ENCODE measurements at regions not wholly inside any gene's neighbourhood (a gene's known extent, or its start where the extent isn't known, plus 50 kb on each side); places are given as distances from the start of the nearest gene placed in this dataset.

DNA sequence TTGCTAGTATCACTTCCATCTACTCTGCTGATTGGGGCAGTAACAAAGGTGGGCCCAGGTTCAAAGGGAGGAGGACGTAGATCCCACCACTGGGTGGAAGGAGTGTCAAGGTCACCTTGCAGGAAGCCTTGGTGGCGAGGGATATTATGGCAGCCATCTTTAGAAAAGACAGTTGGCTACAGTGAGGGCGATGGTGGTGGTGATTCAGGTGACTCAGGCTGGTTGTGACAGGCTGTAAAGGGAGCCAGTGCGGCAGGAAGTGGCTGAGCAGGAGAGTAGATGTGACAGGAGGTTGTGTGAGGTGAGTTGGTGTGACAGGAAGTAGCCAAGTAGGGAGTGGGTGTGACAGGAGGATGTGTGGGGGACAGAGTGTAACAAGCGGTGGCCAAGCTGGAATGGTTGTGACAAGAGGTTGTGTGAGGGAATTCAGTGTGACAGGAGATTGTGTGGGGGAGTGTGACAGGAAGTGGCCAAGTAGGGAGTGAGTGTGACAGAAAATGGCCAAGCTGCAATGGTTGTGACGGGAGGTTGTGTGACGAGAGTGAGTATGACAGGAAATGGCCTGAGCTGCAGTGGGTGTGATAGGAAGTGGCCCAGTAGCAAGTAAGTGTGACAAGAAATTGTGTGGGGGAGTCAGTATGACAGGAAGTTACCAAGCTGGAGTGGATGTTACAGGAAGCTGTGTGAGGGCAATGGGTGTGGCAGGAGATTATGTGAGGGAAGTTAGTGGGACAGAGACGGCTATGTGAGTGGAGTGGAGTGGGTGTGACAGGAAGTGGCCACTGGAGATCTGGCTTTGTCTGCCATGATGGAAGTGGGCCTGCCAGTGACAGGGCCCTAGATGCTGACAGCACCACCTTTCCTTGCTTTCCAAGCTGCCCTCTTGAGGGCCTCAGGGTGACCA is 136.5 kb upstream of the MYL2 start:
- DNase-seq (ENCODE audit: extremely low read depth, low read depth), result no peak
- H3K4me3 ChIP-seq (replicated peaks; ENCODE audit: low read depth, low read length), result no peak overlapping the region
- TF ChIP-seq, protein P1, sequence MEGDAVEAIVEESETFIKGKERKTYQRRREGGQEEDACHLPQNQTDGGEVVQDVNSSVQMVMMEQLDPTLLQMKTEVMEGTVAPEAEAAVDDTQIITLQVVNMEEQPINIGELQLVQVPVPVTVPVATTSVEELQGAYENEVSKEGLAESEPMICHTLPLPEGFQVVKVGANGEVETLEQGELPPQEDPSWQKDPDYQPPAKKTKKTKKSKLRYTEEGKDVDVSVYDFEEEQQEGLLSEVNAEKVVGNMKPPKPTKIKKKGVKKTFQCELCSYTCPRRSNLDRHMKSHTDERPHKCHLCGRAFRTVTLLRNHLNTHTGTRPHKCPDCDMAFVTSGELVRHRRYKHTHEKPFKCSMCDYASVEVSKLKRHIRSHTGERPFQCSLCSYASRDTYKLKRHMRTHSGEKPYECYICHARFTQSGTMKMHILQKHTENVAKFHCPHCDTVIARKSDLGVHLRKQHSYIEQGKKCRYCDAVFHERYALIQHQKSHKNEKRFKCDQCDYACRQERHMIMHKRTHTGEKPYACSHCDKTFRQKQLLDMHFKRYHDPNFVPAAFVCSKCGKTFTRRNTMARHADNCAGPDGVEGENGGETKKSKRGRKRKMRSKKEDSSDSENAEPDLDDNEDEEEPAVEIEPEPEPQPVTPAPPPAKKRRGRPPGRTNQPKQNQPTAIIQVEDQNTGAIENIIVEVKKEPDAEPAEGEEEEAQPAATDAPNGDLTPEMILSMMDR (IDR thresholded peaks at IDR 0.05; ENCODE audit: low read depth, low read length, missing control alignments), result no peak

DNA sequence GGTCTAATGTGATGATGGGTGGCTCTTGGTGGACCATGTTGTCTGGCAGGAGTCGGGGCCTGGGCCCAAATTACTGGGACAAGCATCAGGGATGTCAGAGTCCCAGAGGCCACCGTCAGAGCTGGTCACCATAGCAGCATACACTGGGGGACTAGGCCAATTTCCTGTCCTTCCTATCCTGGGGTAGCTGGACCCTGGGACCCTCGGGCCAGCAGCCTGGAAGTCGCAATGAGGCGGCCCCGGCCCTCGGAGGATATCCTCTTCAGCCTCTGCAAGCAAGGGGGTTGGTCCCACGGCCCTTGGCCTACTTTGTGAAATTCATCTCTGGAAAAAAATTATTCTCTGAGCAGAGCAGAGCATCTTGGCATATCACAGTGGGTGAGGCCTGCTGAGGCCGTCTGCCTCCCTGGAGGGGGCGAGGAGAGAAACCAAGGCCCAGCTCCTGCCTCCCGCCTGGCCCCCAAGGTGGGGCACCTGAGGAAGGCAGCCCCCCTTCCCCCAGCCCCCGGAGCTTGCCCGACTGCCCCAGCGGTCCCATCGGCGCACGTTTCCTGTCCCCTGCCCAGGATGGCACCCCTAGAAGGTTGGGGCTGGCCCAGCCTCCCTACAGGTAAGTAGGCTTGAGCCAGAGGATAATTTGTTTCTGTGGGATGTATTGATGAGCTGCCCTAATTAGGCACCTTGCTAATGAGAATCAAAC is 135.0 kb upstream of the MYL2 start:
- TF ChIP-seq, protein P1 (IDR thresholded peaks at IDR 0.05; ENCODE audit: low read depth, low read length, missing control alignments), result no peak
- no peak overlapping the region for H3K4me3 ChIP-seq (replicated peaks; ENCODE audit: low read depth, low read length)
- no peak for DNase-seq (ENCODE audit: extremely low read depth, low read depth)

DNA sequence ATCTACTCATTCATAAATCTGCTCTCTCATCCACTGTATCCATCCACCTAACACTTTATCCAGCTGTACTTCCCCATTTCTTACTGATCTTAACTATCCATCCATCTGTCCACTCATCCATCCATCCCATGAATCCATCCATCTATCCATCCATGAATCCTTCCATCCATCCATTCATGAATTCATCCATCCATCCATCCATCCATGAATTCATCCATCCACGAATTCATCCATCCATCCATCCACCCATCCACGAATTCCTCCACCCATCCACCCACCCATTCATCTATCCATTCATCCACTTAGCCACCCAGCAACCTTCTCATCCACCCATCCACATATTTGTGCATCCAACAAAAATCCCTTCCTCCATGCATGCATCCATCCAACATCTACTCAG is 128.6 kb upstream of the MYL2 start:
- TF ChIP-seq, protein P1 (IDR thresholded peaks at IDR 0.05; ENCODE audit: low read depth, low read length, missing control alignments), result no peak
- DNase-seq (ENCODE audit: extremely low read depth, low read depth), result no peak

DNA sequence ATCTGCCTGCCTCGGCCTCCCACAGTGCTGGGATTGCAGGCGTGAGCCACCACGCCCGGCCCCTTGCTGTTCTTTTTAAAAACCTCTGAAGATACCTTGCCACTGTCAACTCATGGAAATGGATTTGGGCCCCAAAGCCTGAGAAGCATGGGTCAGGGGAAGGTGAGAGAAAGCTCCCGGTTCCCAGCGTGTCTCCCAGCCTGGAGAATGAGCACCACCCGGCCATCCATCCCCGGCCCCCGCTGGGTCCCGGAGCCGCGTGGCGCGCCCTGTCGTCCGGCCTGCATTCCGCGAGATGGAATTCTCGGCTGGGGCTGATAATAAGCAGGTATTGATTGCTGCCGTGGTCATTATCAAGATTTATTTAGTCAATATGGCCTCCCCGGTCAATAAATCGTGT is 126.5 kb upstream of the MYL2 start:
- no peak for DNase-seq (ENCODE audit: extremely low read depth, low read depth)
- TF ChIP-seq, protein P1 (IDR thresholded peaks at IDR 0.05; ENCODE audit: low read depth, low read length, missing control alignments), result no peak
- no peak overlapping the region for H3K4me3 ChIP-seq (replicated peaks; ENCODE audit: low read depth, low read length)

More for the DNA sequence above, 128.6 kb upstream of the MYL2 start:
- no peak overlapping the region for H3K4me3 ChIP-seq (replicated peaks; ENCODE audit: low read depth, low read length)

DNA sequence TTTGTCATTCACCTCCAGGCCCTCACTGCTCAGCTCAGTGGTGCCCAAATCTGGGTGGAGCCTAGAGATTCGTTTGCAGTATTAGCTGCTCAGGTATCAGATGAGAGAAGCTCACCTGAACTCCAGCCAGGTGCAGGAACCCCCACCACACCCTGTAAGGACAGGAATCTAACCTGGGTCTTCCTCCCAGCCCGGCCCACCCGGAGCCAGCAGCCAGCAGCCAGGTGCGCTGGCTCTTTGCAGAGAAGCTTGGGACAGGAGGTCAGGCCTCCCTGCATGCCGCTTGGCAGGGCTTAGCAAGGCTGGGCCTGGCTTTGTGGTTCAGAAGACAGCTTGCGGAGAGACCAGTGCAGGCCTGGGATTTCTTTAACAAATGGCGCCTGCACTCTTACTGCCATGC is 125.6 kb upstream of the MYL2 start:
- no peak for DNase-seq (ENCODE audit: extremely low read depth, low read depth)
- no peak overlapping the region for H3K4me3 ChIP-seq (replicated peaks; ENCODE audit: low read depth, low read length)
- TF ChIP-seq, protein P1 (IDR thresholded peaks at IDR 0.05; ENCODE audit: low read depth, low read length, missing control alignments), result no peak

DNA sequence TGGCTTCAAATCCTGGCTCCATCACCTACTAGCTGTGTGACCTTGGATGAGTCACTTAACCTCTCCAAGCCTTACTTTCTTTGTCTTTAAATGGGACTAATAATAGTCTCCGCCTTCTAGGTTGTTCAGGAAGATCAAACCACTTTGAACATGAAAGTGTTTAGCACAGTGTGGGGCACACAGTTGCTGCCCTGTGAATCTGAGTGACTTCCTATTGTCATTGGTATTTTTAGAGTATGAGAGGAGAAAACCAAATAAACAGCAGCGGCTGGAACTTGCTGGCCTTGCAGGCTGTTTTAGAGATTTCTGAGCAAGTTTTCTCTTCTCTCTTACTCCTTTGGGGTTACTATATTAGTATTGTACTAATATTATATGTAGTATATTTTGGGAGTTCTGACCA is 120.7 kb upstream of the MYL2 start:
- DNase-seq (ENCODE audit: extremely low read depth, low read depth), result no peak
- TF ChIP-seq, protein P1 (IDR thresholded peaks at IDR 0.05; ENCODE audit: low read depth, low read length, missing control alignments), result no peak
- H3K4me3 ChIP-seq (replicated peaks; ENCODE audit: low read depth, low read length), result no peak overlapping the region
